Liver (tissue), 8 donors: ENCODE measurements at regions not wholly inside any gene's neighbourhood (a gene's known extent, or its start where the extent isn't known, plus 50 kb on each side); places are given as distances from the start of the nearest gene placed in this dataset.

Experiments used
- DNase-seq: peaks from one replicate; pipeline ENCODE4 v3.0.0-alpha.2; 2017; ENCODE audit warnings: low spot score
- H3K27ac ChIP-seq, 2 donors: one replicate each; pipeline ENCODE4 v1.7.0; 2013; ENCODE audit warnings: inconsistent platforms in 2 of 2, low read length in 2 of 2, control low read depth in 1 of 2, low read depth in 1 of 2, mild to moderate bottlenecking in 1 of 2
- H3K27me3 ChIP-seq, 4 donors: one replicate each; pipeline versions ENCODE4 v1.6.1 to v1.7.0; 2013; ENCODE audit warnings: low read length in 3 of 4, inconsistent platforms in 1 of 4, mild to moderate bottlenecking in 1 of 4, moderate library complexity in 1 of 4; ENCODE audit not compliant: control insufficient read depth in 4 of 4, insufficient read depth in 4 of 4
- H3K36me3 ChIP-seq, 4 donors: one replicate each; pipeline versions ENCODE4 v1.6.1 to v1.7.0; 2013; ENCODE audit warnings: low read length in 3 of 4, mild to moderate bottlenecking in 3 of 4, low read depth in 1 of 4, moderate library complexity in 1 of 4; ENCODE audit not compliant: control insufficient read depth in 4 of 4, insufficient read depth in 3 of 4
- H3K4me1 ChIP-seq, 4 donors: one replicate each; pipeline versions ENCODE4 v1.6.1 to v1.7.0; 2013; ENCODE audit warnings: low read length in 3 of 4, mild to moderate bottlenecking in 3 of 4, moderate library complexity in 1 of 4; ENCODE audit not compliant: control insufficient read depth in 4 of 4, insufficient read depth in 4 of 4
- H3K4me3 ChIP-seq, 3 donors: one replicate each; pipeline versions ENCODE4 v1.6.1 to v1.7.0; 2013; ENCODE audit warnings: low read length in 3 of 3, control low read depth in 1 of 3, low read depth in 1 of 3, mild to moderate bottlenecking in 1 of 3
- H3K9ac ChIP-seq, 2 donors: one replicate each; pipeline ENCODE4 v1.7.0; 2013; ENCODE audit warnings: low read length in 2 of 2, mild to moderate bottlenecking in 2 of 2, moderate library complexity in 2 of 2, control low read depth in 1 of 2, low read depth in 1 of 2
- H3K9me3 ChIP-seq, 4 donors: one replicate each; pipeline versions ENCODE4 v1.6.1 to v1.7.0; 2013; ENCODE audit warnings: low read length in 3 of 4; ENCODE audit not compliant: control insufficient read depth in 4 of 4
- ATF3 ChIP-seq: IDR thresholded peaks from 2 replicates; pipeline ENCODE4 v1.6.1; 2016; ENCODE audit warnings: antibody characterized with exemption
- CTCF ChIP-seq: fragments of 150-350 bp; IDR thresholded peaks from 2 replicates; pipeline ENCODE4 v1.5.1; 2017; ENCODE audit warnings: improper control_type of control experiment, low read depth, low read length; ENCODE audit not compliant: missing input control
- EGR1 ChIP-seq, 2 donors: IDR thresholded peaks; 2 replicates each; pipeline ENCODE4 v1.6.1; 2016 to 2018; ENCODE audit warnings: antibody characterized with exemption in 2 of 2, low read depth in 2 of 2
- FOXA1 ChIP-seq: IDR thresholded peaks from 2 replicates; pipeline ENCODE4 v1.6.1; 2016; ENCODE audit warnings: antibody characterized with exemption
- FOXA2 ChIP-seq: IDR thresholded peaks from 2 replicates; pipeline ENCODE4 v1.6.1; 2016; ENCODE audit warnings: antibody characterized with exemption
- GABPA ChIP-seq, 2 donors: IDR thresholded peaks in 1 of 2; conservative IDR thresholded peaks in 1 of 2; 2 replicates each; pipeline ENCODE4 v1.6.1; 2016; ENCODE audit warnings: antibody characterized with exemption in 2 of 2, mild to moderate bottlenecking in 1 of 2, moderate library complexity in 1 of 2
- HNF4A ChIP-seq, 2 donors: conservative IDR thresholded peaks; 2 replicates each; pipeline ENCODE4 v1.6.1; 2016; ENCODE audit warnings: antibody characterized with exemption in 2 of 2, mild to moderate bottlenecking in 2 of 2
- HNF4G ChIP-seq: IDR thresholded peaks from 2 replicates; pipeline ENCODE4 v1.6.1; 2016; ENCODE audit warnings: antibody characterized with exemption
- JUND ChIP-seq, 2 donors: IDR thresholded peaks; 2 replicates each; pipeline ENCODE4 v1.6.1; 2016; ENCODE audit warnings: antibody characterized with exemption in 2 of 2
- MAX ChIP-seq: IDR thresholded peaks from 2 replicates; pipeline ENCODE4 v1.6.1; 2016; ENCODE audit warnings: antibody characterized with exemption
- NR2F2 ChIP-seq: IDR thresholded peaks from 2 replicates; pipeline ENCODE4 v1.6.1; 2016; ENCODE audit warnings: antibody characterized with exemption
- RAD21 ChIP-seq, 2 donors: IDR thresholded peaks; 2 replicates each; pipeline ENCODE4 v1.6.1; 2016; ENCODE audit warnings: antibody characterized with exemption in 2 of 2, mild to moderate bottlenecking in 2 of 2
- REST ChIP-seq: IDR thresholded peaks from 2 replicates; pipeline ENCODE4 v1.6.1; 2016; ENCODE audit warnings: antibody characterized with exemption, mild to moderate bottlenecking
- RXRA ChIP-seq, 2 donors: IDR thresholded peaks; 2 replicates each; pipeline ENCODE4 v1.6.1; 2017 to 2018; ENCODE audit warnings: antibody characterized with exemption in 2 of 2, mild to moderate bottlenecking in 1 of 2
- SP1 ChIP-seq: IDR thresholded peaks from 2 replicates; pipeline ENCODE4 v1.6.1; 2018; ENCODE audit warnings: antibody characterized with exemption, mild to moderate bottlenecking
- TAF1 ChIP-seq: conservative IDR thresholded peaks from 2 replicates; pipeline ENCODE4 v1.6.1; 2016; ENCODE audit warnings: antibody characterized with exemption, mild to moderate bottlenecking
- YY1 ChIP-seq: IDR thresholded peaks from 2 replicates; pipeline ENCODE4 v1.6.1; 2016; ENCODE audit warnings: antibody characterized with exemption, mild to moderate bottlenecking
- ZBTB33 ChIP-seq: IDR thresholded peaks from 2 replicates; pipeline ENCODE4 v1.6.1; 2016; ENCODE audit warnings: antibody characterized with exemption
- WGBS: extraction: QIAGEN DNeasy Blood & Tissue Kit; methylation state at CpG from one replicate; pipeline ENCODE4 v1.1.7; 2013; 5-methylcytosine and 5-hydroxymethylcytosine counted together
- donor health status: healthy.
- donor health status: healthy.
- donor health status: healthy.
- donor health status: healthy.
- donor health status: healthy.

GRCh38 chr1:55512466-55512865, 297.3 kb upstream of the USP24 start:
- WGBS, result 93% methylated on average over 2 of the region's 2 CpGs
- Histone ChIP-seq H3K36me3 (no peaks in the 10 kb centered on the region), H3K27ac (no peak overlapping the region), H3K4me1 (no peaks in the 10 kb centered on the region), H3K4me3 (no peak overlapping the region), H3K27me3 (no peaks in the 10 kb centered on the region), H3K9me3 (no peaks in the 10 kb centered on the region), H3K9ac (no peak overlapping the region)
- TF ChIP-seq SP1 (no peak), RXRA (IDR thresholded peaks at IDR 0.05) (no peak), MAX (no peak), GABPA (IDR thresholded peaks at IDR 0.05 in 1 of 2, conservative IDR thresholded peaks at IDR 0.05 in 1 of 2) (no peak), RAD21 (IDR thresholded peaks at IDR 0.05) (no peak), CTCF (no peak), JUND (IDR thresholded peaks at IDR 0.05) (no peak), FOXA2 (no peak), ZBTB33 (no peak), FOXA1 (no peak), YY1 (no peak), TAF1 (no peak), HNF4A (conservative IDR thresholded peaks at IDR 0.05) (no peak)
- no peak for DNase-seq

- no peak overlapping the region for H3K9ac ChIP-seq
- no peaks in the 10 kb centered on the region for H3K4me1 ChIP-seq
- 79% methylated on average over 2 of the region's 2 CpGs for WGBS
- H3K27ac ChIP-seq, result no peak overlapping the region
- peaks cover 0 to 8% (median 0%) of the 10 kb centered on the region in 4 donors for H3K27me3 ChIP-seq
- DNase-seq, result no peak
- no peaks in the 10 kb centered on the region for H3K36me3 ChIP-seq
- H3K9me3 ChIP-seq, result no peaks in the 10 kb centered on the region
- no peak for TF ChIP-seq ZBTB33
- no peak for TF ChIP-seq ATF3
- no peak for TF ChIP-seq RAD21 (IDR thresholded peaks at IDR 0.05)
- TF ChIP-seq FOXA1, result no peak
- TF ChIP-seq HNF4A (conservative IDR thresholded peaks at IDR 0.05), result no peak
- TF ChIP-seq TAF1, result no peak
- no peak for TF ChIP-seq NR2F2
- TF ChIP-seq EGR1 (IDR thresholded peaks at IDR 0.05; ENCODE audit: low read depth in 2 of 2), result no peak
- TF ChIP-seq HNF4G, result no peak
- no peak for TF ChIP-seq REST
- no peak for TF ChIP-seq GABPA (IDR thresholded peaks at IDR 0.05 in 1 of 2, conservative IDR thresholded peaks at IDR 0.05 in 1 of 2)
- H3K4me3 ChIP-seq, result no peak overlapping the region
These were observed 292.4 kb upstream of the USP24 start for GRCh38 chr1:55507578-55507931.
